ENCODE measurements at regions not wholly inside any gene's neighbourhood (a gene's known extent, or its start where the extent isn't known, plus 50 kb on each side); places are given as distances from the start of the nearest gene placed in this dataset.

DNA sequence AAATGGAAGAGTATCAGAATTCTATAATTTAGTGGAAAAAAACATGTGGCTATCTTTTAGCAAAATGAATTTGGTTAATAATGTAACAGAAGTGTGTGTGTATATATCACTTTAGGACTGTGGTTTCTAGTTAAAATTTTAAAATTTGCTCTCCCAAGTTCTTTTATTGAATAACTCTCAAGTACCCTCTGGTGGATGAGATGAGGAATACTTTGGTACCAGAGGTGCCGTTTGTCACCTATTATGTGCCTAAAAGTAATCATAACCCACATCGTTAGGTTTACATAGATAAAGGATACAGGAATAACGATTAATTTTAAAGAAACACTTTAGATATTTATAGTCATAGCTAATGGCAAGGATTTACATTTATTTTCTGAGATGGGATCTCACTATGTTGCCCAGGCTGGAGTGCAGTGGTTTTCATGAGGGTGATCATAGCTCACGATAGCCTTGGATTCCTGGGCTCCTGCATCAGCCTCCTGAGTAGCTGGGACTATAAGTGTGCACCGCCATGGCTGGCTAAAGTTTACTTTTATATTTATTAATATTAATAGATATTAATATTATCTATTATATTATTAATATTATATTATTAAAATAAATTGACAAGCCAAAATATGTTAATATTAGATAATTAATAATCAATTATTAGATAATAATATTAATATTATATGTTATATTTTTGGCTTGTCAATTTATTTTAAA is 66.7 kb upstream of the CAPRIN1 start:
- TF ChIP-seq EP300 (IDR thresholded peaks at IDR 0.05; ENCODE audit: borderline replicate concordance) (no peak), CREB1 (IDR thresholded peaks at IDR 0.05; ENCODE audit: low read depth) (no peak), TAF1 (IDR thresholded peaks at IDR 0.05; ENCODE audit: low read depth) (no peak)
- TF ChIP-seq, protein P1, sequence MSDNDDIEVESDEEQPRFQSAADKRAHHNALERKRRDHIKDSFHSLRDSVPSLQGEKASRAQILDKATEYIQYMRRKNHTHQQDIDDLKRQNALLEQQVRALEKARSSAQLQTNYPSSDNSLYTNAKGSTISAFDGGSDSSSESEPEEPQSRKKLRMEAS (IDR thresholded peaks at IDR 0.05): no peak
- TF ChIP-seq, protein P2, sequence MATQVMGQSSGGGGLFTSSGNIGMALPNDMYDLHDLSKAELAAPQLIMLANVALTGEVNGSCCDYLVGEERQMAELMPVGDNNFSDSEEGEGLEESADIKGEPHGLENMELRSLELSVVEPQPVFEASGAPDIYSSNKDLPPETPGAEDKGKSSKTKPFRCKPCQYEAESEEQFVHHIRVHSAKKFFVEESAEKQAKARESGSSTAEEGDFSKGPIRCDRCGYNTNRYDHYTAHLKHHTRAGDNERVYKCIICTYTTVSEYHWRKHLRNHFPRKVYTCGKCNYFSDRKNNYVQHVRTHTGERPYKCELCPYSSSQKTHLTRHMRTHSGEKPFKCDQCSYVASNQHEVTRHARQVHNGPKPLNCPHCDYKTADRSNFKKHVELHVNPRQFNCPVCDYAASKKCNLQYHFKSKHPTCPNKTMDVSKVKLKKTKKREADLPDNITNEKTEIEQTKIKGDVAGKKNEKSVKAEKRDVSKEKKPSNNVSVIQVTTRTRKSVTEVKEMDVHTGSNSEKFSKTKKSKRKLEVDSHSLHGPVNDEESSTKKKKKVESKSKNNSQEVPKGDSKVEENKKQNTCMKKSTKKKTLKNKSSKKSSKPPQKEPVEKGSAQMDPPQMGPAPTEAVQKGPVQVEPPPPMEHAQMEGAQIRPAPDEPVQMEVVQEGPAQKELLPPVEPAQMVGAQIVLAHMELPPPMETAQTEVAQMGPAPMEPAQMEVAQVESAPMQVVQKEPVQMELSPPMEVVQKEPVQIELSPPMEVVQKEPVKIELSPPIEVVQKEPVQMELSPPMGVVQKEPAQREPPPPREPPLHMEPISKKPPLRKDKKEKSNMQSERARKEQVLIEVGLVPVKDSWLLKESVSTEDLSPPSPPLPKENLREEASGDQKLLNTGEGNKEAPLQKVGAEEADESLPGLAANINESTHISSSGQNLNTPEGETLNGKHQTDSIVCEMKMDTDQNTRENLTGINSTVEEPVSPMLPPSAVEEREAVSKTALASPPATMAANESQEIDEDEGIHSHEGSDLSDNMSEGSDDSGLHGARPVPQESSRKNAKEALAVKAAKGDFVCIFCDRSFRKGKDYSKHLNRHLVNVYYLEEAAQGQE (IDR thresholded peaks at IDR 0.05; ENCODE audit: low read depth): no peak
